Activated CD4-positive, alpha-beta T cell treated with anti-CD3 and anti-CD28 coated beads for 36 hours (primary cell): ENCODE measurements at regions not wholly inside any gene's neighbourhood (a gene's known extent, or its start where the extent isn't known, plus 50 kb on each side); places are given as distances from the start of the nearest gene placed in this dataset.
"Not testable (repeated sequence)": the region's sequence is repeated elsewhere in the genome, so short reads cannot be mapped to it uniquely, and the experiment has no call there.

ENCODE experiments used
- ATAC-seq: fragments of 200-7000 bp; cut with Tn5 transposase; one replicate; pipeline ENCODE4 v1.10.0; 2021; ENCODE audit warnings: mild to moderate bottlenecking, moderate library complexity
- CTCF ChIA-PET: fragments of 350-600 bp; sonication (Branson Sonifier 250); formaldehyde crosslinking; loops from one replicate; lab custom pipeline; 2021; ENCODE audit warnings: antibody characterized with exemption; lab: Charles Lee
- POLR2A ChIA-PET: fragments of 350-600 bp; sonication (Branson Sonifier 250); formaldehyde crosslinking; loops from one replicate; lab custom pipeline; 2021; ENCODE audit warnings: antibody characterized with exemption, inconsistent platforms; lab: Charles Lee
- DNase-seq: peaks from one replicate; pipeline ENCODE4 v3.0.0-alpha.2; 2020
- H3K27ac Mint-ChIP-seq: one replicate; pipeline ENCODE4 v1.8.0; 2021; ENCODE audit warnings: mixed read lengths
- H3K27me3 Mint-ChIP-seq: one replicate; pipeline ENCODE4 v1.8.0; 2021; ENCODE audit warnings: mixed read lengths
- H3K36me3 Mint-ChIP-seq: one replicate; pipeline ENCODE4 v1.8.0; 2021; ENCODE audit warnings: low read depth, mixed read lengths
- H3K4me1 Mint-ChIP-seq: one replicate; pipeline ENCODE4 v1.8.0; 2021; ENCODE audit warnings: mixed read lengths
- H3K4me3 Mint-ChIP-seq: one replicate; pipeline ENCODE4 v1.8.0; 2021; ENCODE audit warnings: mild to moderate bottlenecking, moderate library complexity, mixed read lengths
- H3K9me3 Mint-ChIP-seq: one replicate; pipeline ENCODE4 v1.8.0; 2021; ENCODE audit warnings: low read depth, mixed read lengths
- intact Hi-C, 2 experiments: fragments of 100-400 bp; cut with DNase I in 1 of 2; cut with micrococcal nuclease in 1 of 2; formaldehyde crosslinking; loops; one replicate each; pipeline versions ENCODE4 v1.14.2 to v1.15.1; 2022 to 2024; cut with DNase I, micrococcal nuclease

DNA sequence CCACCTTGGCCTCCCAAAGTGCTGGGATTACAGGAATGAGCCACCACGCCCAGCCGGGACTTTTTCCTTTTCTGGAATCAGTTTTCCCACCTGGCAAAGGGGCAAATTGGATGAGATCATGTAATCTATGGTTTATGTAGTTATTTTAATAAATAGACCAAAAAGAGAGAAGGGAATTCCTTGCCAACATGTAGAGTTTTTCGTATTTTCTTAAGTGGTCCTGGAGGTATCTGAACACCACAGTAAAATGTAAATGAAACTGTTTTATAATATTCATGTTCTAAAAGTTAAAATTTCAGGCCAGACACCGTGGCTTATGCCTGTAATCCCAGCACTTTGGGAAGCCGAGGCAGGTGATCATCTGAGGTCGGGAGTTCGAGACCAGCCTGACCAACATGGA lies 185.1 kb upstream of the ZNF217 start:
- ChIA-PET POLR2A (no interaction called here), CTCF (interaction anchor here (0.7 to 1.2 kb wide), 2 partner anchors 79 to 358 kb away, joined by 3 read pairs; no protein-coding TSS in a partner anchor)
- no peak overlapping the region for H3K27ac Mint-ChIP-seq
- H3K36me3 Mint-ChIP-seq = no peaks in the 10 kb centered on the region
- peaks cover 10% of the 10 kb centered on the region for H3K4me1 Mint-ChIP-seq
- H3K27me3 Mint-ChIP-seq = no peaks in the 10 kb centered on the region
- ATAC-seq = no peak
- intact Hi-C loops = no loop called here
- H3K9me3 Mint-ChIP-seq = no peaks in the 10 kb centered on the region
- no peak for DNase-seq
- H3K4me3 Mint-ChIP-seq = no peak overlapping the region

GRCh38 chr20:53778041-53778516 lies 184.4 kb upstream of the ZNF217 start:
- DNase-seq = no peak
- Mint-ChIP-seq H3K27ac (no peak overlapping the region), H3K36me3 (no peaks in the 10 kb centered on the region), H3K9me3 (no peaks in the 10 kb centered on the region), H3K27me3 (no peaks in the 10 kb centered on the region), H3K4me1 (peaks cover 15% of the 10 kb centered on the region), H3K4me3 (no peak overlapping the region)
- no peak for ATAC-seq
- intact Hi-C loops = no loop called here
- POLR2A ChIA-PET = interaction anchor here (0.6 kb wide), 2 partner anchors 17 to 1610 kb away, joined by 3 read pairs; no protein-coding TSS in a partner anchor
- CTCF ChIA-PET = no interaction called here

- H3K27ac Mint-ChIP-seq, DNase-seq, POLR2A ChIA-PET, CTCF ChIA-PET, H3K4me3 Mint-ChIP-seq, H3K9me3 Mint-ChIP-seq, H3K27me3 Mint-ChIP-seq, H3K36me3 Mint-ChIP-seq, intact Hi-C loops, ATAC-seq: not testable (repeated sequence)
- H3K4me1 Mint-ChIP-seq = peaks cover 15% of the 10 kb centered on the region
These were observed 183.8 kb upstream of the ZNF217 start for GRCh38 chr20:53777402-53777801.

DNA sequence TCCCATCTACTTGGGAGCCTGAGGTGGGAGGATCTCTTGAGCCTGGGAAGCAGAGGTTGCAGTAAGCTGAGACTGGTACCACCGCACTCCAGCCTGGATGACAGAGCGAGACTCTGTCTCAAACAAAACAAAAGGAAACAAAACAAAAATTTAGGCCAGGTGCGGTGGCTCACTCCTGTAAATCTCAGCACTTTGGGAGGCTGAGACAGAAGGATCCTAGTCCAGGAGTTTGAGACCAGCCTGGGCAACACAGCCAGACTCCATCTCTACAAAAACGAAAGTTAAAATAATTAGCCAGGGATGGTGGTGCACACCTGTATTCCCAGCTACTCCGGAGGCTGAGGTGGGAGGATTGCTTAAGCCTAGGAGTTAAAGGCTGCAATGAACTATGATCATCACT lies 183.2 kb upstream of the ZNF217 start:
- Mint-ChIP-seq H3K27ac (no peak overlapping the region), H3K4me3 (no peak overlapping the region), H3K36me3 (no peaks in the 10 kb centered on the region), H3K9me3 (no peaks in the 10 kb centered on the region), H3K4me1 (peaks cover 15% of the 10 kb centered on the region), H3K27me3 (no peaks in the 10 kb centered on the region)
- ATAC-seq = no peak
- DNase-seq = no peak
- ChIA-PET POLR2A (interaction anchor here (0.7 kb wide), 2 partner anchors 82 to 519 kb away, joined by 4 to 10 read pairs; no protein-coding TSS in a partner anchor), CTCF (no interaction called here)
- intact Hi-C loops = no loop called here

DNA sequence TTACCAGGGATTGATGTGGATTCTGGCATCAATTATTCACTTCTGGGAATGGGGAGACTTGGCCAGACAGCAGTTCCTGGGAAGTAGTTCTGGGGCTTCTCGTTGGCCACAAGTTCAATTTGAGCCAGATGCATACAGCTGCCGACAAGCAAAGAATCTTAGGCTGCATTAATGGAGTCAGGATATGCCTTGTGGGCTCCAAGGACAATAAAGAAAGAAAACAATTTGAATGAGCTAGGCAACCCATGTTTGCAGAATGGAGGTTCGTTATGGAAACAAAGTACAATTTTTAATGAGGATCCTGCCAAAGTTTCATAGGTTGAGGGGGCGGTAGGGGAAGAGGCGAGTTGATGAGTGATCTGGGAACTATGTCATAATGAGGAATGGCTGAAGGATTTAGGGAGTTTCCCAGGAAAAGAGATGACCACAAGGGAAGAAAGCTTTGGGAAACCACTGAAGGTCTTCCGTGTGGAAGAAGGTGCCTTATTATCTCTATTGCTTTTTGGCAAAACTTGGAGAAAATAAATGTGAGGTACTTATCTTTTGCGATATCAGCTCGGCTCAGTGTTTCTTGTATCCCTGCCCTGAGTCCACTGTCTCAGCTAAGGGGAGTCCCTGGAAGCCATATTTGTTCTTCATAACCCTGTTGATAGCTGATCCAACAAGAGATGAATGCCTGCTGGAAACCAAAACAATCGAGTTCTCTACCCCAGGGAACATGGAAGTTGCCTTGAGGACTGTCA lies 181.0 kb upstream of the ZNF217 start:
- Mint-ChIP-seq H3K27ac (peak overlapping the region; percentile 14), H3K4me3 (no peak overlapping the region), H3K36me3 (no peaks in the 10 kb centered on the region), H3K9me3 (no peaks in the 10 kb centered on the region), H3K4me1 (peaks cover 15% of the 10 kb centered on the region), H3K27me3 (no peaks in the 10 kb centered on the region)
- DNase-seq (no peak), ATAC-seq (no peak)
- ChIA-PET CTCF (interaction anchor here (0.8 kb wide), 1 partner anchor 809 kb away, joined by 5 read pairs; no protein-coding TSS in a partner anchor), POLR2A (interaction anchor here (0.6 kb wide), 1 partner anchor 66 kb away, joined by 5 read pairs; no protein-coding TSS in a partner anchor)
- intact Hi-C loops = no loop called here

- peak overlapping the region; percentile 14 for H3K27ac Mint-ChIP-seq
- DNase-seq (no peak), ATAC-seq (peak; percentile 93)
- H3K4me1 Mint-ChIP-seq = peaks cover 15% of the 10 kb centered on the region
- no peaks in the 10 kb centered on the region for H3K27me3 Mint-ChIP-seq
- no peaks in the 10 kb centered on the region for H3K36me3 Mint-ChIP-seq
- no peaks in the 10 kb centered on the region for H3K9me3 Mint-ChIP-seq
- no peak overlapping the region for H3K4me3 Mint-ChIP-seq
- ChIA-PET CTCF (interaction anchor here (0.6 to 0.8 kb wide), 3 partner anchors 196 to 1576 kb away, joined by 3 to 5 read pairs (median 3); no protein-coding TSS in a partner anchor), POLR2A (interaction anchor here (0.6 kb wide), 5 partner anchors 36 to 171 kb away, joined by 3 to 17 read pairs (median 8); no protein-coding TSS in a partner anchor)
- intact Hi-C loops = loop anchor here in 1 of 2 experiments (1.0 kb wide), 1 partner anchor 119 kb away; no protein-coding TSS in a partner anchor
These were observed 180.3 kb upstream of the ZNF217 start for GRCh38 chr20:53773792-53774401.

- intact Hi-C loops = loop anchor here in 1 of 2 experiments (1.0 kb wide), 1 partner anchor 120 kb away; no protein-coding TSS in a partner anchor
- not testable (repeated sequence) for H3K27me3 Mint-ChIP-seq, H3K27ac Mint-ChIP-seq, ATAC-seq, DNase-seq, H3K36me3 Mint-ChIP-seq, H3K9me3 Mint-ChIP-seq, H3K4me3 Mint-ChIP-seq
- POLR2A ChIA-PET = interaction anchor here (0.6 kb wide), 2 partner anchors 37 to 171 kb away, joined by 3 to 10 read pairs; no protein-coding TSS in a partner anchor
- CTCF ChIA-PET = interaction anchor here (0.6 to 0.7 kb wide), 3 partner anchors 61 to 1576 kb away, joined by 3 read pairs; no protein-coding TSS in a partner anchor
- H3K4me1 Mint-ChIP-seq = peaks cover 15% of the 10 kb centered on the region
These were observed 179.6 kb upstream of the ZNF217 start for GRCh38 chr20:53773066-53773791.

DNA sequence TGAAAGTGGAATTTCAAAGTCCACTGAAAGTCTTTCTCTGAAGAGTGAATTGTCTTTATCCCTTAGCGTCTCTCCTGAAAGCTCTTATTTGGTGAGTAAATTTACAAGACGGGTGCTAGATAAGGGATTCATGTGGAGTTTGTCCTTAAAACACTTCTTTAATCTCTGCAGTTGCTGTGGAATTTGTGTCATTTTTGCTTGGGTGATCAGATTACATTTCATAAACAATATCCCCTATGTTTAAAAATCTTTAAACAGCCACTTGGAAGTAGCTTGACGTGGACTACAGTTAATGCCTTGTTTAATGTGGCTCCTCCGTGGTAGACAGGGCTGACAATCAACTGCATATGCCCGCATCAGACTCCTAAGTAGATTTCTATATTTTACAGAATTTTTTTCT lies 175.4 kb upstream of the ZNF217 start:
- ChIA-PET CTCF (interaction anchor here (0.6 kb wide), 1 partner anchor 279 kb away, joined by 3 read pairs; no protein-coding TSS in a partner anchor), POLR2A (interaction anchor here (0.6 kb wide), 2 partner anchors 48 to 351 kb away, joined by 3 to 4 read pairs; no protein-coding TSS in a partner anchor)
- Mint-ChIP-seq H3K27ac (no peak overlapping the region), H3K4me3 (no peak overlapping the region), H3K9me3 (no peaks in the 10 kb centered on the region), H3K27me3 (no peaks in the 10 kb centered on the region), H3K4me1 (peaks cover 12% of the 10 kb centered on the region), H3K36me3 (no peaks in the 10 kb centered on the region)
- DNase-seq = no peak
- ATAC-seq = no peak
- intact Hi-C loops = no loop called here

DNA sequence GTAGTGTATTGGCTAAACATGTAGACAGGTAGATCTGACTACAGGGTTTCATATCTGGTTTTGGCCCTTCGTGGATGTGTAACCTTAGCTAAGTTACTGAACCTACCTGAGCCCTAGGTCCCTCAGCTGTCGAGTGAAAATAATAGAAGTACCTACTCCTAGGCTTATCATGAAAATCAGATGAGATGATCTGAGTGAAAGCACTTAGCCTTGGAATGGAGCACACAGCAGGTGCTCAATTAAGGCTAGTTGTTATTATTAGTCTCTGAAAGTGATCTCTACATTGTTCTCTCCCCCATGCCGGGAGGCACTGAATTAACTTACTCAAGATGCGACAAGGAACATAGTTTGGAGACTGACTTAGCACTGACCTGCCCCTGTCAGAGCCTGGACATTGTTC lies 174.7 kb upstream of the ZNF217 start:
- ATAC-seq (no peak), DNase-seq (no peak)
- POLR2A ChIA-PET = interaction anchor here (0.6 kb wide), 1 partner anchor 49 kb away, joined by 3 read pairs; no protein-coding TSS in a partner anchor
- H3K4me3 Mint-ChIP-seq = no peak overlapping the region
- no peak overlapping the region for H3K27ac Mint-ChIP-seq
- CTCF ChIA-PET = interaction anchor here (0.6 kb wide), 1 partner anchor 279 kb away, joined by 3 read pairs; no protein-coding TSS in a partner anchor
- no peaks in the 10 kb centered on the region for H3K27me3 Mint-ChIP-seq
- intact Hi-C loops = no loop called here
- H3K36me3 Mint-ChIP-seq = no peaks in the 10 kb centered on the region
- H3K9me3 Mint-ChIP-seq = no peaks in the 10 kb centered on the region
- peaks cover 6% of the 10 kb centered on the region for H3K4me1 Mint-ChIP-seq

- Mint-ChIP-seq H3K27me3 (no peaks in the 10 kb centered on the region), H3K4me1 (peaks cover 4% of the 10 kb centered on the region), H3K4me3 (no peak overlapping the region), H3K27ac (peak overlapping the region; percentile 30), H3K36me3 (no peaks in the 10 kb centered on the region), H3K9me3 (no peaks in the 10 kb centered on the region)
- DNase-seq (no peak), ATAC-seq (peak; percentile 53)
- intact Hi-C loops = no loop called here
- POLR2A ChIA-PET = no interaction called here
- CTCF ChIA-PET = no interaction called here
These were observed 173.7 kb upstream of the ZNF217 start for GRCh38 chr20:53767206-53767930.
